ENCODE measurements at regions not wholly inside any gene's neighbourhood (a gene's known extent, or its start where the extent isn't known, plus 50 kb on each side); places are given as distances from the start of the nearest gene placed in this dataset.

DNA sequence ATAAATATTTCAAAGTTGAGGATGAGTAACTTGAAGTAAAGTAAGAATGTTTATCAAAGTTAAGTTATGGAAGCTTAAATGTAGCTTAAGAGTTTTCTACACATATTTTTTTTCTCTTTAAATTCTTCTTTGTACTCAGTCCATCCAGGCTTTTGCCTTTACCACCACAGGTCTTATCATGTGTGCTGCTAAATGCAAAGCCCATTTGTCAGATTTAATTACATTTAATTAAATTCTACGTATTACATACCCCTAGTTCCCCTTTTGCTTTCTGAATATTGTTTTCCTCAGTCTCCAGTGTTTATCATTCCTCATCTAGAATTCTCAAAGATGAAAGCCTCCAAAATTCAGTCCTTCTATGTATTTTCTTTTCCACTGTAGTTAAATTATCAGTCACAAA, 1841.9 kb downstream of the EFNA5 start:
- 68% methylated on average over 1 of the region's 1 CpG for WGBS
- no peak for DNase-seq (ENCODE audit: low spot score)
- Histone ChIP-seq H3K36me3 (ENCODE audit: control insufficient read depth in 4 of 4, insufficient read depth in 3 of 4, low read depth in 1 of 4, low read length in 3 of 4) (no peaks in the 10 kb centered on the region), H3K9ac (ENCODE audit: low read depth in 1 of 2, low read length in 2 of 2) (no peak overlapping the region), H3K4me3 (ENCODE audit: low read depth in 1 of 3, low read length in 3 of 3) (no peak overlapping the region), H3K9me3 (ENCODE audit: control insufficient read depth in 4 of 4, low read length in 3 of 4) (no peaks in the 10 kb centered on the region), H3K4me1 (ENCODE audit: control insufficient read depth in 4 of 4, insufficient read depth in 4 of 4, low read length in 3 of 4) (no peaks in the 10 kb centered on the region), H3K27ac (ENCODE audit: low read depth in 1 of 2, low read length in 2 of 2) (no peak overlapping the region), H3K27me3 (ENCODE audit: control insufficient read depth in 4 of 4, insufficient read depth in 4 of 4, low read length in 3 of 4) (no peaks in the 10 kb centered on the region)
- TF ChIP-seq RXRA (IDR thresholded peaks at IDR 0.05), result no peak
- TF ChIP-seq, protein P1, sequence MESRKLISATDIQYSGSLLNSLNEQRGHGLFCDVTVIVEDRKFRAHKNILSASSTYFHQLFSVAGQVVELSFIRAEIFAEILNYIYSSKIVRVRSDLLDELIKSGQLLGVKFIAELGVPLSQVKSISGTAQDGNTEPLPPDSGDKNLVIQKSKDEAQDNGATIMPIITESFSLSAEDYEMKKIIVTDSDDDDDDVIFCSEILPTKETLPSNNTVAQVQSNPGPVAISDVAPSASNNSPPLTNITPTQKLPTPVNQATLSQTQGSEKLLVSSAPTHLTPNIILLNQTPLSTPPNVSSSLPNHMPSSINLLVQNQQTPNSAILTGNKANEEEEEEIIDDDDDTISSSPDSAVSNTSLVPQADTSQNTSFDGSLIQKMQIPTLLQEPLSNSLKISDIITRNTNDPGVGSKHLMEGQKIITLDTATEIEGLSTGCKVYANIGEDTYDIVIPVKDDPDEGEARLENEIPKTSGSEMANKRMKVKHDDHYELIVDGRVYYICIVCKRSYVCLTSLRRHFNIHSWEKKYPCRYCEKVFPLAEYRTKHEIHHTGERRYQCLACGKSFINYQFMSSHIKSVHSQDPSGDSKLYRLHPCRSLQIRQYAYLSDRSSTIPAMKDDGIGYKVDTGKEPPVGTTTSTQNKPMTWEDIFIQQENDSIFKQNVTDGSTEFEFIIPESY (IDR thresholded peaks at IDR 0.05), result no peak
- TF ChIP-seq ATF3 (IDR thresholded peaks at IDR 0.05), result no peak

DNA sequence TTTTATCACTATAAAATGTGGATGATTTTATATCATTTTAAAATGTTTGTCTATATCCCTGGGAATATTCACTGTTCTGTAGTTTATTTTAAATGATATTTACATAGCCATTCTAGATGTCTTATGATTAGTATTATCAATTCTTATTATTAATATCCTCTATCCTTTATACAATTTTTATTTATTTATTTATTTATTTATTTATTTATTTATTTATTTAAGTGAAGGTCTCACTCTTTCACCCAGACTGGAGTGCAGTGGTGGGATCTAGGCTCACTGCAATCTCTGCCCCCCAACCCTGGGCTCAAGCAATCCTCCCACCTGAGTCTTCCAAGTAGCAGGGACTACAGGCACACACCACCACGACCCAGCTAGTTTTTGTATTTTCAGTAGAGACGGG, 1848.9 kb downstream of the EFNA5 start:
- H3K27ac ChIP-seq (ENCODE audit: low read depth in 1 of 2, low read length in 2 of 2), result no peak overlapping the region
- WGBS, result 69% methylated on average over 2 of the region's 2 CpGs
- no peak overlapping the region for H3K9ac ChIP-seq (ENCODE audit: low read depth in 1 of 2, low read length in 2 of 2)

GRCh38 chr5:105817914-105818313, 1852.8 kb downstream of the EFNA5 start:
- Histone ChIP-seq H3K9ac (ENCODE audit: low read depth in 1 of 2, low read length in 2 of 2) (no peak overlapping the region), H3K27ac (ENCODE audit: low read depth in 1 of 2, low read length in 2 of 2) (no peak overlapping the region), H3K4me3 (ENCODE audit: low read depth in 1 of 3, low read length in 3 of 3) (no peak overlapping the region), H3K27me3 (ENCODE audit: control insufficient read depth in 4 of 4, insufficient read depth in 4 of 4, low read length in 3 of 4) (no peaks in the 10 kb centered on the region), H3K4me1 (ENCODE audit: control insufficient read depth in 4 of 4, insufficient read depth in 4 of 4, low read length in 3 of 4) (no peaks in the 10 kb centered on the region), H3K36me3 (ENCODE audit: control insufficient read depth in 4 of 4, insufficient read depth in 3 of 4, low read depth in 1 of 4, low read length in 3 of 4) (no peaks in the 10 kb centered on the region), H3K9me3 (ENCODE audit: control insufficient read depth in 4 of 4, low read length in 3 of 4) (no peaks in the 10 kb centered on the region)
- TF ChIP-seq FOXA1 (IDR thresholded peaks at IDR 0.05), result no peak
- TF ChIP-seq SP1 (IDR thresholded peaks at IDR 0.05), result no peak
- DNase-seq (ENCODE audit: low spot score), result no peak
- 79% methylated on average over 2 of the region's 2 CpGs for WGBS

More for the DNA sequence above, 1848.9 kb downstream of the EFNA5 start:
- Histone ChIP-seq H3K9me3 (ENCODE audit: control insufficient read depth in 4 of 4, low read length in 3 of 4) (no peaks in the 10 kb centered on the region), H3K27me3 (ENCODE audit: control insufficient read depth in 4 of 4, insufficient read depth in 4 of 4, low read length in 3 of 4) (no peaks in the 10 kb centered on the region), H3K4me1 (ENCODE audit: control insufficient read depth in 4 of 4, insufficient read depth in 4 of 4, low read length in 3 of 4) (no peaks in the 10 kb centered on the region), H3K4me3 (ENCODE audit: low read depth in 1 of 3, low read length in 3 of 3) (no peak overlapping the region), H3K36me3 (ENCODE audit: control insufficient read depth in 4 of 4, insufficient read depth in 3 of 4, low read depth in 1 of 4, low read length in 3 of 4) (no peaks in the 10 kb centered on the region)
- TF ChIP-seq ATF3 (IDR thresholded peaks at IDR 0.05) (no peak), EGR1 (IDR thresholded peaks at IDR 0.05; ENCODE audit: low read depth in 2 of 2) (no peak), JUND (IDR thresholded peaks at IDR 0.05) (no peak), RXRA (IDR thresholded peaks at IDR 0.05) (no peak), RAD21 (IDR thresholded peaks at IDR 0.05) (no peak), GABPA (IDR thresholded peaks at IDR 0.05 in 1 of 2, conservative IDR thresholded peaks at IDR 0.05 in 1 of 2) (no peak)
- DNase-seq (ENCODE audit: low spot score), result no peak

DNA sequence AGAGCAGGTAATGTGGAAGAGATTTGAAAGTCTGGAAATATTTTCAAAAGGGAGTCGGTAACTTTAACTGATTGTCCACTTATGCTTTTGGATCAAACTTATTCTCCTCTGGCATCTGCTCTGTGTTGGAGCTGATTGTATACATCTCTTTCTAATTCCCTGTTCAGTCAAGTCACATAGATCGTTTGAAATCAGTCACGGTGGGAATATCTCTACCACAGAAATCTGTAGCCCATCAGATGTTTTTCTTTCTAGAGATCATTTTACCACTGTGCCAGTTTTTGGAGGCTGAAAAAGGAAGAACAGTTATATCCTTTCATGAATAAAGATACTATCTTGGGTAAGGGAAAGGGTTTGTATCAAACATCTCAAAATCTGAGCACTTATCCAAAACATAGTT, 1853.3 kb downstream of the EFNA5 start:
- no peaks in the 10 kb centered on the region for H3K9me3 ChIP-seq (ENCODE audit: control insufficient read depth in 4 of 4, low read length in 3 of 4)
- 80% methylated on average over 3 of the region's 3 CpGs for WGBS
- no peak for DNase-seq (ENCODE audit: low spot score)
- H3K4me3 ChIP-seq (ENCODE audit: low read depth in 1 of 3, low read length in 3 of 3), result no peak overlapping the region
- no peaks in the 10 kb centered on the region for H3K27me3 ChIP-seq (ENCODE audit: control insufficient read depth in 4 of 4, insufficient read depth in 4 of 4, low read length in 3 of 4)
- H3K4me1 ChIP-seq (ENCODE audit: control insufficient read depth in 4 of 4, insufficient read depth in 4 of 4, low read length in 3 of 4), result no peaks in the 10 kb centered on the region
- H3K36me3 ChIP-seq (ENCODE audit: control insufficient read depth in 4 of 4, insufficient read depth in 3 of 4, low read depth in 1 of 4, low read length in 3 of 4), result no peaks in the 10 kb centered on the region
- H3K27ac ChIP-seq (ENCODE audit: low read depth in 1 of 2, low read length in 2 of 2), result no peak overlapping the region
- no peak overlapping the region for H3K9ac ChIP-seq (ENCODE audit: low read depth in 1 of 2, low read length in 2 of 2)
- TF ChIP-seq NR2F2 (IDR thresholded peaks at IDR 0.05) (no peak), CTCF (IDR thresholded peaks at IDR 0.05; ENCODE audit: low read depth, low read length, missing input control) (no peak), HNF4G (IDR thresholded peaks at IDR 0.05) (no peak), HNF4A (conservative IDR thresholded peaks at IDR 0.05) (no peak), FOXA2 (IDR thresholded peaks at IDR 0.05) (no peak), TAF1 (conservative IDR thresholded peaks at IDR 0.05) (no peak), SP1 (IDR thresholded peaks at IDR 0.05) (no peak), ATF3 (IDR thresholded peaks at IDR 0.05) (no peak), RXRA (IDR thresholded peaks at IDR 0.05) (no peak), YY1 (IDR thresholded peaks at IDR 0.05) (no peak)
- TF ChIP-seq, protein P2, sequence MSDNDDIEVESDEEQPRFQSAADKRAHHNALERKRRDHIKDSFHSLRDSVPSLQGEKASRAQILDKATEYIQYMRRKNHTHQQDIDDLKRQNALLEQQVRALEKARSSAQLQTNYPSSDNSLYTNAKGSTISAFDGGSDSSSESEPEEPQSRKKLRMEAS (IDR thresholded peaks at IDR 0.05), result no peak

Measured in liver (tissue), 8 donors.